ENCODE measurements at regions not wholly inside any gene's neighbourhood (a gene's known extent, or its start where the extent isn't known, plus 50 kb on each side); places are given as distances from the start of the nearest gene placed in this dataset.

DNA sequence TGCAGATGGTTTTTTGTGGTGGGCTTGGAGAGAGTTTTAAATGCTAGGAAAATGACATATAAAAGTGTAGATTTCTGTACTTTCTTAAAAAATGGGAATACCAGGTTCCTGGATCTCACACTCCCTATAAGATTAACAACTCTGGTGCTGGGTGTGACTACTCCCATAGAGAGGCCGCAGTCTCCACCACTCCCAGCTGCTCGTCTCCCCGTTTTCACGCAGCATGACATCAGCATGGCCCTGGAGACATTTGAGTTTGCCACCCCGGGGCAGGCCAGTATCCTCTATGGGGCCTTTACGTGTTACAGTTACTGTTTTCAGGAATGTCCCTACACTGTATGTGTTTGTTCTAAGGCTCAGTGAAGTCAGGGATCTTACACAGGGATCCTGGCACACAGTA is 126.7 kb upstream of the ATP2B2 start:
- H3K4me1 ChIP-seq, result no peaks in the 10 kb centered on the region
- H3K27ac ChIP-seq (replicated peaks), result no peak overlapping the region
- H3K9me3 ChIP-seq (replicated peaks), result peaks cover 8% of the 10 kb centered on the region
- TF ChIP-seq, protein P1, sequence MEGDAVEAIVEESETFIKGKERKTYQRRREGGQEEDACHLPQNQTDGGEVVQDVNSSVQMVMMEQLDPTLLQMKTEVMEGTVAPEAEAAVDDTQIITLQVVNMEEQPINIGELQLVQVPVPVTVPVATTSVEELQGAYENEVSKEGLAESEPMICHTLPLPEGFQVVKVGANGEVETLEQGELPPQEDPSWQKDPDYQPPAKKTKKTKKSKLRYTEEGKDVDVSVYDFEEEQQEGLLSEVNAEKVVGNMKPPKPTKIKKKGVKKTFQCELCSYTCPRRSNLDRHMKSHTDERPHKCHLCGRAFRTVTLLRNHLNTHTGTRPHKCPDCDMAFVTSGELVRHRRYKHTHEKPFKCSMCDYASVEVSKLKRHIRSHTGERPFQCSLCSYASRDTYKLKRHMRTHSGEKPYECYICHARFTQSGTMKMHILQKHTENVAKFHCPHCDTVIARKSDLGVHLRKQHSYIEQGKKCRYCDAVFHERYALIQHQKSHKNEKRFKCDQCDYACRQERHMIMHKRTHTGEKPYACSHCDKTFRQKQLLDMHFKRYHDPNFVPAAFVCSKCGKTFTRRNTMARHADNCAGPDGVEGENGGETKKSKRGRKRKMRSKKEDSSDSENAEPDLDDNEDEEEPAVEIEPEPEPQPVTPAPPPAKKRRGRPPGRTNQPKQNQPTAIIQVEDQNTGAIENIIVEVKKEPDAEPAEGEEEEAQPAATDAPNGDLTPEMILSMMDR (IDR thresholded peaks at IDR 0.05; ENCODE audit: borderline replicate concordance), result no peak
- intact Hi-C loops (cut with micrococcal nuclease), result no loop called here
- H3K36me3 ChIP-seq, result no peaks in the 10 kb centered on the region
- H3K4me3 ChIP-seq, result no peak overlapping the region
- H3K27me3 ChIP-seq (ENCODE audit: low read depth), result peaks cover 49% of the 10 kb centered on the region
- DNase-seq, result no peak

DNA sequence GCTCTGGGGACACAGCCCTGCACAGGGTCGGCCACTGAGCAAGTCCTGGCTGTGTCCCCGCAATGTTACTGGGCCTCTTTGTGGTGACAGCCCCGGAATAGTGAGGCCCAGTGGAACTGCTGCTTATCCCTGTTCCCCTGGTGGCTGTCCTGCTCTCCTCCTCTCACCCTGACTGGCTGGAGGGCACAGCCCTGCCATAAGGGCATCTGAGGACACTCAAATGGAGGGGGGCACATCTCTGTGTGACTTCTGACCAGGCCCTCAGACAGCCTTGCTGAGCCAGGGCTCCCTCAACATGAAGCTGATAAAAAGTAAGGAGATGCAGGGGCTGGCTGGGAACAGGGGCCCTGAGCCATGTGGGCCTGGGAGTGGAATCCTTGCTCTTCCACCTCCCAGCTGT is 127.4 kb upstream of the ATP2B2 start:
- H3K36me3 ChIP-seq, result no peaks in the 10 kb centered on the region
- H3K9me3 ChIP-seq (replicated peaks), result peaks cover 14% of the 10 kb centered on the region
- H3K4me3 ChIP-seq, result no peak overlapping the region
- H3K27ac ChIP-seq (replicated peaks), result no peak overlapping the region
- no peak for DNase-seq
- no peaks in the 10 kb centered on the region for H3K4me1 ChIP-seq
- TF ChIP-seq, protein P1 (IDR thresholded peaks at IDR 0.05; ENCODE audit: borderline replicate concordance), result no peak
- H3K27me3 ChIP-seq (ENCODE audit: low read depth), result peaks cover 45% of the 10 kb centered on the region
- intact Hi-C loops (cut with micrococcal nuclease), result no loop called here

DNA sequence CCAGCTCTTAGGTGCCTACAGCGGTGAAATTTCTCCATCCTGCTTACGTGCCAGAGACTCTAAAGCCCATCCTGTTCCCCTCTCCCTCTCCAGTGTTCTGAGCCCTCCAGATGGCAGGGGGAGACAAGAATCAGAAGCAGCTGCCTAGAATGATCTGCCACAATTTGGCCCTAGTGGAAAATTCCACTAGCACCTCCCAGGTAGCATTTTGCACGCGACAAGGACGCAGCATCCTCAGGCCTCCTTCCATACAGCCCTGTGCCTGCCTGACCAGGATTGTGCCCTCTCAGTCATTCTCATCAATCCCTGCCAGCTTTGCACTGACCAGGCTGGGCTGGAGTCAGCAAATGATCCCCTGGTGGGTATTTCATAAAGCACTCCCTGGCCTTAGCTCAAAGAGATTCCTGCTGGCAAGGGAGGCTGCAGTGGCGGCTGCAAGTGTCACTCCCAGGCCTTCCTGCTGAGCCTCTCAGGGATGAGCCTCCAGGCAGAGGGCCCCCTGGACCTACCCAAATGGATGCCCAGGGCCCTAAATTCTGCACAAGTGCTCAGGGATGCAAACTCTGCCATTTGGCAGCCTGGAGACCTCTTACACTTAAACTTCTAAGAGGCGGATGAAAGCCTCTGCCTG is 130.2 kb upstream of the ATP2B2 start:
- H3K27me3 ChIP-seq (ENCODE audit: low read depth), result peaks cover 37% of the 10 kb centered on the region
- no peaks in the 10 kb centered on the region for H3K4me1 ChIP-seq
- intact Hi-C loops (cut with micrococcal nuclease), result no loop called here
- peaks cover 33% of the 10 kb centered on the region for H3K9me3 ChIP-seq (replicated peaks)
- H3K27ac ChIP-seq (replicated peaks), result no peak overlapping the region
- TF ChIP-seq, protein P1 (IDR thresholded peaks at IDR 0.05; ENCODE audit: borderline replicate concordance), result no peak
- no peaks in the 10 kb centered on the region for H3K36me3 ChIP-seq
- H3K4me3 ChIP-seq, result no peak overlapping the region
- DNase-seq, result no peak

DNA sequence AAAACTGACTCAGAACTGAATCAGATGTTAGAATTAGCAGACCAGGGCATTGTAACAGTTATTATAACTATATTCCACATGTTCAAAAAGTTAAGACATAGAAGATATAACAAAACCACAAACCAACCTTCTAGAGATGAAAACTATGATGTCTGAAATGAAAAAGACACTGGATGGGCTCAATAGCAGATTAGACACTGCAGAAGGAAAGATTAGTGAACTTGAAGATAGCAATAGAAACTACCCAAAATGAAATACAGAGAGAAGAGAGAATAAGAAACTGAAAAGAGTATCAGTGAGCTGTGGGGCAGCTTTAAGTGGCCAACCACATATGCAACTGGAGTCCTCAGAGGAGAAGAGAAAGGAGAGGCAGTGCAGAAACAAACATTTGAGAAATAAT is 132.0 kb upstream of the ATP2B2 start:
- no peak for DNase-seq
- Histone ChIP-seq H3K27ac (replicated peaks) (no peak overlapping the region), H3K4me3 (no peak overlapping the region), H3K4me1 (no peaks in the 10 kb centered on the region), H3K36me3 (no peaks in the 10 kb centered on the region), H3K9me3 (replicated peaks) (peaks cover 33% of the 10 kb centered on the region), H3K27me3 (ENCODE audit: low read depth) (peaks cover 34% of the 10 kb centered on the region)
- TF ChIP-seq, protein P1 (IDR thresholded peaks at IDR 0.05; ENCODE audit: borderline replicate concordance), result no peak
- intact Hi-C loops (cut with micrococcal nuclease), result no loop called here

DNA sequence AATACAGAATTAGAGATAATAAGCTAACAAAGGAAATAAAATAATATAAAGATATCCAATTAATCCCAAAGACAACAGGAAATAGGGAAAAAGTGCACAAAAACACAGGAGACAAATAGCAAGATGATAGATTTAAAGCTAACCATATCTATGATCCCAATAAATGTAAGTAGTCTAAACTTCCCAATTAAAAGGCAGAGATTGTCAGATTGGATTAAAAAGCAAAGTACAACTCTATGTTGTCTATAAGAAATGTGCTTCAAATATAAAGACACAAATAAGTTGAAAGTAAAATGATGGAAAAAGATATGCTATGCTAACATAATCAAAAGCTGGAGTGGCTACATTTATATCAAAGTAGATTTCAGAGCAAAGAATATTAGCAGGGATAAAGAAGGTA is 133.1 kb upstream of the ATP2B2 start:
- H3K27me3 ChIP-seq (ENCODE audit: low read depth), result peaks cover 37% of the 10 kb centered on the region
- no peak overlapping the region for H3K4me3 ChIP-seq
- no peaks in the 10 kb centered on the region for H3K36me3 ChIP-seq
- H3K9me3 ChIP-seq (replicated peaks), result peaks cover 33% of the 10 kb centered on the region
- intact Hi-C loops (cut with micrococcal nuclease), result no loop called here
- TF ChIP-seq, protein P1 (IDR thresholded peaks at IDR 0.05; ENCODE audit: borderline replicate concordance), result no peak
- H3K27ac ChIP-seq (replicated peaks), result no peak overlapping the region
- no peaks in the 10 kb centered on the region for H3K4me1 ChIP-seq
- DNase-seq, result no peak
